Endothelial cell of umbilical vein (primary cell): ENCODE measurements at regions not wholly inside any gene's neighbourhood (a gene's known extent, or its start where the extent isn't known, plus 50 kb on each side); places are given as distances from the start of the nearest gene placed in this dataset.

ENCODE experiments used
- BruUV-seq: library from RNA; stranded (reverse); fragments of 400-500 nt; replicated peaks from 2 replicates; lab custom pipeline; 2021; lab: Mats Ljungman, UMichigan
- CTCF ChIA-PET: fragments of 300-600, 350-600 bp; sonication (Branson Sonifier 250); formaldehyde crosslinking; loops from one replicate; lab custom pipeline; 2021; ENCODE audit warnings: antibody characterized with exemption, inconsistent platforms; lab: Charles Lee
- POLR2A ChIA-PET: fragments of 300-600, 350-600 bp; sonication (Branson Sonifier 250); formaldehyde crosslinking; loops from one replicate; lab custom pipeline; 2021; ENCODE audit warnings: antibody characterized with exemption, inconsistent platforms; lab: Charles Lee
- DNase-seq: peaks from one replicate; pipeline ENCODE4 v3.0.0-alpha.2; 2011; ENCODE audit warnings: low read depth, low spot score
- FAIRE-seq: peaks from 2 replicates; lab custom pipeline; 2011; peaks lifted over from hg19 to GRCh38; lab: Jason Lieb, UNC
- H2AFZ ChIP-seq: 2 replicates; pipeline ENCODE4 v1.6.0; 2012; ENCODE audit warnings: low read depth, low read length, control low read depth, inconsistent platforms
- H3K27ac ChIP-seq: 2 replicates; pipeline ENCODE4 v1.5.1; 2011; ENCODE audit warnings: low read depth, mild to moderate bottlenecking, control low read depth, low read length, moderate library complexity; ENCODE audit not compliant: insufficient read depth
- H3K27me3 ChIP-seq, 2 experiments: 2 replicates each; pipeline versions ENCODE4 v1.6.0 to v1.6.1; 2011; ENCODE audit warnings: low read length in 2 of 2, mixed read lengths in 1 of 2; ENCODE audit not compliant: control insufficient read depth in 2 of 2, insufficient read depth in 2 of 2
- H3K36me3 ChIP-seq, 2 experiments: 2 replicates in 1 of 2; 3 replicates in 1 of 2; pipeline ENCODE4 v1.5.1; 2011; ENCODE audit warnings: low read length in 2 of 2, mild to moderate bottlenecking in 1 of 2, moderate library complexity in 1 of 2; ENCODE audit not compliant: control insufficient read depth in 2 of 2, insufficient read depth in 2 of 2; ENCODE audit errors: extremely low read depth in 1 of 2
- H3K4me1 ChIP-seq: 3 replicates; pipeline ENCODE4 v1.5.1; 2011; ENCODE audit warnings: mild to moderate bottlenecking, low read length; ENCODE audit not compliant: control insufficient read depth, insufficient read depth; ENCODE audit errors: extremely low read depth
- H3K4me2 ChIP-seq: 2 replicates; pipeline ENCODE4 v1.6.1; 2011; ENCODE audit warnings: low read length, control low read depth, mixed read lengths; ENCODE audit not compliant: insufficient read depth
- H3K4me3 ChIP-seq, 3 experiments: fragments of 200-600 bp in 1 of 3; sonication (generic), shearing (Covaris generic) in 1 of 3; replicated peaks in 1 of 3; 2 replicates each; pipeline ENCODE4 v1.5.1; 2011 to 2016; ENCODE audit warnings: control low read depth in 3 of 3, low read length in 3 of 3, mild to moderate bottlenecking in 2 of 3, inconsistent platforms in 1 of 3, low read depth in 1 of 3, moderate library complexity in 1 of 3; ENCODE audit not compliant: insufficient read depth in 1 of 3
- H3K79me2 ChIP-seq: 2 replicates; pipeline ENCODE4 v1.6.0; 2012; ENCODE audit warnings: low read length, inconsistent platforms; ENCODE audit not compliant: control insufficient read depth, insufficient read depth
- H3K9ac ChIP-seq: replicated peaks from 2 replicates; pipeline ENCODE3; 2011; ENCODE audit warnings: low read length, control low read depth; ENCODE audit not compliant: insufficient read depth; ENCODE audit errors: extremely low read depth
- H3K9me1 ChIP-seq: replicated peaks from 3 replicates; pipeline ENCODE4 v1.6.0; 2011; ENCODE audit warnings: mild to moderate bottlenecking, low read length; ENCODE audit not compliant: control insufficient read depth, insufficient read depth; ENCODE audit errors: extremely low read depth
- H3K9me3 ChIP-seq: replicated peaks from 2 replicates; pipeline ENCODE4 v1.5.1; 2012; ENCODE audit warnings: low read length, inconsistent platforms; ENCODE audit not compliant: control insufficient read depth, insufficient read depth
- H4K20me1 ChIP-seq: replicated peaks from 2 replicates; pipeline ENCODE3; 2011; ENCODE audit warnings: mild to moderate bottlenecking, low read length; ENCODE audit not compliant: control insufficient read depth, insufficient read depth; ENCODE audit errors: extremely low read depth
- CTCF ChIP-seq, 2 donors: IDR thresholded peaks; 1 replicate in 1 of 2; 2 replicates in 1 of 2; pipeline ENCODE4 v1.5.1; 2011; ENCODE audit warnings: low read length in 2 of 2, mild to moderate bottlenecking in 2 of 2, moderate library complexity in 2 of 2, control low read depth in 1 of 2, inconsistent platforms in 1 of 2, low read depth in 1 of 2; ENCODE audit not compliant: insufficient read depth in 1 of 2; ENCODE audit errors: extremely low read depth in 1 of 2
- EZH2 ChIP-seq: IDR thresholded peaks from 2 replicates; pipeline ENCODE4 v1.6.1; 2012; ENCODE audit warnings: borderline replicate concordance, low read depth, mild to moderate bottlenecking, moderate library complexity, low read length, inconsistent platforms; ENCODE audit not compliant: severe bottlenecking
- FOS ChIP-seq: IDR thresholded peaks from 2 replicates; pipeline ENCODE4 v1.6.1; 2011; ENCODE audit warnings: mild to moderate bottlenecking, low read length, moderate library complexity, borderline replicate concordance; ENCODE audit not compliant: insufficient read depth
- GATA2 ChIP-seq: IDR thresholded peaks from 2 replicates; pipeline ENCODE4 v1.7.0; 2011; ENCODE audit warnings: low read depth, mild to moderate bottlenecking, moderate library complexity, mixed read lengths, low read length; ENCODE audit not compliant: insufficient read length, insufficient read depth
- JUN ChIP-seq: IDR thresholded peaks from 2 replicates; pipeline ENCODE4 v1.6.1; 2011; ENCODE audit warnings: borderline replicate concordance, low read depth; ENCODE audit not compliant: insufficient read length, insufficient read depth
- MYC ChIP-seq: IDR thresholded peaks from one replicate; pipeline ENCODE4 v1.6.1; 2011; ENCODE audit warnings: mild to moderate bottlenecking, low read depth, low read length
- POLR2A ChIP-seq: IDR thresholded peaks from 2 replicates; pipeline ENCODE4 v1.6.1; 2012; ENCODE audit warnings: low read depth, mild to moderate bottlenecking, control low read depth, low read length
- POLR2AphosphoS5 ChIP-seq: IDR thresholded peaks from 2 replicates; pipeline ENCODE4 v1.6.1; 2012; ENCODE audit warnings: low read depth, mild to moderate bottlenecking, control low read depth, low read length, moderate library complexity; ENCODE audit not compliant: insufficient read depth
- dilution Hi-C: fragments of 300-500 bp; cut with MboI; formaldehyde crosslinking; loops from one replicate; pipeline ENCODE4 v1.15.0; 2019; ENCODE audit warnings: low sequenced_read_pairs; ENCODE audit not compliant: extremely low pct_ligation_motif_present
- intact Hi-C: fragments of 100-400 bp; cut with micrococcal nuclease; formaldehyde crosslinking; loops from one replicate; pipeline ENCODE4 v1.10.0; 2022
- TF ChIP-seq, protein P1 (sequence below): IDR thresholded peaks from 2 replicates; pipeline ENCODE4 v1.6.1; 2011; ENCODE audit not compliant: insufficient read depth, insufficient read length

DNA sequence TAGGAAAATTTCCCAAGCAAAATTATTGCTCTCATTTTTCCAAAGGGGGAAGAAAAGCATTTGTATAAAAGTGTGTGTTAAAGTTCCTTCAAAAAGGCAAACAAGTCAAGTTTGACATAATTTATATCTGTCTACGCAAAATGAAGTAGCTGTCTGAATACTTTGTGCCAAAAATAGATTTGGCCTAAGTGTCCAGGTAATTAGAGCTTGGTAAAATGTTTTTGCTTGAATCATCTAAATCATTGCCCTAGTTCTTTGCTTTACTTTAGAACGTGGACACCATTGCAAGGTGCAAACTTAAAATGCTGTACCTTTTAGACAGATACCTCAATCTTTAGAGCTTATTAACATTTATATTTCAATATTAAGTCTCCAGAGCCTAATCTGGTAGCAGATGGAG, 97.6 kb upstream of the MAPRE2 start:
- Histone ChIP-seq H3K9me3 (no peaks in the 10 kb centered on the region), H3K4me1 (no peaks in the 10 kb centered on the region), H3K27ac (no peak overlapping the region), H3K36me3 (no peaks in the 10 kb centered on the region), H4K20me1 (no peaks in the 10 kb centered on the region), H3K4me2 (no peak overlapping the region), H3K9me1 (no peaks in the 10 kb centered on the region), H3K4me3 (no peak overlapping the region), H3K27me3 (peaks cover 0 to 5% of the 10 kb centered on the region in 2 experiments), H2AFZ (no peak overlapping the region), H3K9ac (no peak overlapping the region), H3K79me2 (no peaks in the 10 kb centered on the region)
- dilution Hi-C loops = no loop called here
- intact Hi-C loops = no loop called here
- ChIA-PET POLR2A (no interaction called here), CTCF (interaction anchor here (1.2 kb wide), 1 partner anchor 18 kb away, joined by 4 read pairs; no protein-coding TSS in a partner anchor)
- no TSS peak for BruUV-seq
- no peak for FAIRE-seq
- TF ChIP-seq CTCF (IDR thresholded peaks at IDR 0.05; ENCODE audit: extremely low read depth in 1 of 2, insufficient read depth in 1 of 2, low read depth in 1 of 2, low read length in 2 of 2) (no peak), POLR2AphosphoS5 (no peak), GATA2 (no peak), POLR2A (no peak), MYC (no peak), FOS (no peak), EZH2 (no peak), JUN (no peak)
- TF ChIP-seq, protein P1, sequence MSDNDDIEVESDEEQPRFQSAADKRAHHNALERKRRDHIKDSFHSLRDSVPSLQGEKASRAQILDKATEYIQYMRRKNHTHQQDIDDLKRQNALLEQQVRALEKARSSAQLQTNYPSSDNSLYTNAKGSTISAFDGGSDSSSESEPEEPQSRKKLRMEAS = no peak
- no peak for DNase-seq
